ENCODE measurements at regions not wholly inside any gene's neighbourhood (a gene's known extent, or its start where the extent isn't known, plus 50 kb on each side); places are given as distances from the start of the nearest gene placed in this dataset.

- no peaks in the 10 kb centered on the region for H3K9me3 ChIP-seq (ENCODE audit: low read depth)
- H3K36me3 ChIP-seq, result no peaks in the 10 kb centered on the region
- no peaks in the 10 kb centered on the region for H3K27me3 ChIP-seq
- H3K27ac ChIP-seq, result no peak overlapping the region
- TF ChIP-seq, protein P1, sequence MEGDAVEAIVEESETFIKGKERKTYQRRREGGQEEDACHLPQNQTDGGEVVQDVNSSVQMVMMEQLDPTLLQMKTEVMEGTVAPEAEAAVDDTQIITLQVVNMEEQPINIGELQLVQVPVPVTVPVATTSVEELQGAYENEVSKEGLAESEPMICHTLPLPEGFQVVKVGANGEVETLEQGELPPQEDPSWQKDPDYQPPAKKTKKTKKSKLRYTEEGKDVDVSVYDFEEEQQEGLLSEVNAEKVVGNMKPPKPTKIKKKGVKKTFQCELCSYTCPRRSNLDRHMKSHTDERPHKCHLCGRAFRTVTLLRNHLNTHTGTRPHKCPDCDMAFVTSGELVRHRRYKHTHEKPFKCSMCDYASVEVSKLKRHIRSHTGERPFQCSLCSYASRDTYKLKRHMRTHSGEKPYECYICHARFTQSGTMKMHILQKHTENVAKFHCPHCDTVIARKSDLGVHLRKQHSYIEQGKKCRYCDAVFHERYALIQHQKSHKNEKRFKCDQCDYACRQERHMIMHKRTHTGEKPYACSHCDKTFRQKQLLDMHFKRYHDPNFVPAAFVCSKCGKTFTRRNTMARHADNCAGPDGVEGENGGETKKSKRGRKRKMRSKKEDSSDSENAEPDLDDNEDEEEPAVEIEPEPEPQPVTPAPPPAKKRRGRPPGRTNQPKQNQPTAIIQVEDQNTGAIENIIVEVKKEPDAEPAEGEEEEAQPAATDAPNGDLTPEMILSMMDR (IDR thresholded peaks at IDR 0.05; ENCODE audit: low read depth, low read length), result peak; percentile 30
- no peaks in the 10 kb centered on the region for H3K4me1 ChIP-seq (ENCODE audit: low read depth)
- DNase-seq (ENCODE audit: low read depth in 1 of 2, low spot score in 1 of 2), result peak in 1 of 2 donors; percentile 12
- H3K4me3 ChIP-seq, result no peak overlapping the region
Observed at GRCh38 chr4:66252291-66252690, 582.0 kb upstream of the EPHA5 start.

GRCh38 chr4:66246643-66247042 is 576.4 kb upstream of the EPHA5 start:
- no peaks in the 10 kb centered on the region for H3K4me1 ChIP-seq (ENCODE audit: low read depth)
- H3K27me3 ChIP-seq, result no peaks in the 10 kb centered on the region
- no peaks in the 10 kb centered on the region for H3K36me3 ChIP-seq
- no peak overlapping the region for H3K27ac ChIP-seq
- no peaks in the 10 kb centered on the region for H3K9me3 ChIP-seq (ENCODE audit: low read depth)
- TF ChIP-seq, protein P1 (IDR thresholded peaks at IDR 0.05; ENCODE audit: low read depth, low read length), result no peak
- no peak for DNase-seq (ENCODE audit: low read depth in 1 of 2, low spot score in 1 of 2)
- H3K4me3 ChIP-seq, result no peak overlapping the region

GRCh38 chr4:66235876-66236275 is 565.6 kb upstream of the EPHA5 start:
- no peaks in the 10 kb centered on the region for H3K36me3 ChIP-seq
- TF ChIP-seq, protein P1 (IDR thresholded peaks at IDR 0.05; ENCODE audit: low read depth, low read length), result no peak
- no peaks in the 10 kb centered on the region for H3K27me3 ChIP-seq
- no peaks in the 10 kb centered on the region for H3K4me1 ChIP-seq (ENCODE audit: low read depth)
- H3K27ac ChIP-seq, result no peak overlapping the region
- H3K4me3 ChIP-seq, result no peak overlapping the region
- no peak for DNase-seq (ENCODE audit: low read depth in 1 of 2, low spot score in 1 of 2)
- no peaks in the 10 kb centered on the region for H3K9me3 ChIP-seq (ENCODE audit: low read depth)

DNA sequence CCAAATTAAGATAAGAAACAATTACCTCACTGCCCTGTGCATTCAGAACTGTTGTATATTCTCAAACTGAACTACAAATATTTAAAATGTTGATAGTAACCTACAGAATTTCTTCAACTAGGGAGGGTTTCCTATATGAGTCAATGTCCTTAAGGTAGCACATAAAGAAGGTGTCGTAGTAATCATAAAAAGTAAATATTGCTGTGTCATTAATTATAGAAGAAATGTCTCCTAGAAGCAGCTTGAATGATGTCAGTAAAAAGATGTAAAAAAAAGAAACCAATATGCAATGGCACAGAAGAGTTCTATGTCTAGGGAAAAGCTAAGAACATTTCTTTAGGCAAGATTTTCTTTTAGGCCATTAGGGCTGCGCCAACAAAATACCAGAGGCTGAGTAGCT is 559.6 kb upstream of the EPHA5 start:
- no peak for DNase-seq (ENCODE audit: low read depth in 1 of 2, low spot score in 1 of 2)
- no peaks in the 10 kb centered on the region for H3K9me3 ChIP-seq (ENCODE audit: low read depth)
- TF ChIP-seq, protein P1 (IDR thresholded peaks at IDR 0.05; ENCODE audit: low read depth, low read length), result no peak

GRCh38 chr4:66225539-66225938 is 555.2 kb upstream of the EPHA5 start:
- Histone ChIP-seq H3K27me3 (no peaks in the 10 kb centered on the region), H3K4me3 (no peak overlapping the region), H3K27ac (no peak overlapping the region), H3K9me3 (ENCODE audit: low read depth) (no peaks in the 10 kb centered on the region), H3K36me3 (no peaks in the 10 kb centered on the region), H3K4me1 (ENCODE audit: low read depth) (no peaks in the 10 kb centered on the region)
- DNase-seq (ENCODE audit: low read depth in 1 of 2, low spot score in 1 of 2), result no peak
- TF ChIP-seq, protein P1 (IDR thresholded peaks at IDR 0.05; ENCODE audit: low read depth, low read length), result no peak

More for the DNA sequence above, 559.6 kb upstream of the EPHA5 start:
- Histone ChIP-seq H3K27me3 (no peaks in the 10 kb centered on the region), H3K27ac (no peak overlapping the region), H3K4me3 (no peak overlapping the region), H3K36me3 (no peaks in the 10 kb centered on the region), H3K4me1 (ENCODE audit: low read depth) (no peaks in the 10 kb centered on the region)
